GM19035 (cell line): ENCODE measurements at regions not wholly inside any gene's neighbourhood (a gene's known extent, or its start where the extent isn't known, plus 50 kb on each side); places are given as distances from the start of the nearest gene placed in this dataset.
"Not testable (repeated sequence)": the region's sequence is repeated elsewhere in the genome, so short reads cannot be mapped to it uniquely, and the experiment has no call there.

Experiments used
- ATAC-seq: cut with Tn5 transposase; IDR thresholded peaks from one replicate; pipeline ENCODE4 v1.9.1; 2021; ENCODE audit not compliant: unreplicated experiment

DNA sequence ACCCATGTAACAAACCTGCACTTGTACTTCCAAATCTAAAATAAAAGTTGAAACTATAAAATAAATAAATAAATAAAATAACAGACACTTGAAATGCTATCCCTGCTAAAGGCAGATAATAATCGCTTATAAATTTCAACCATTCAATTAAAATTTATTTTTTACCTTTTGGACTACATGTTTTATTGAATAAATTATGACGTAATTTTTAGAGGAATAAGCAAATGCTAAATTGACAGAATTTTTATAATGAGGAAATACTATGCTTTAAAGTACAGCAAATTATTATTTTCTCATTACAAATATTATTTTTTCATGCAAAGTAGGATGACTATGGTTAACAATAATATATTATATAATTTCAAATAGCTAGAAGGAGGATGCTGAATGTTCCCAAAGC lies 658.6 kb upstream of the LMO3 start:
- no peak for ATAC-seq

GRCh38 chr12:17239874-17240273 lies 633.9 kb upstream of the LMO3 start:
- no peak for ATAC-seq

DNA sequence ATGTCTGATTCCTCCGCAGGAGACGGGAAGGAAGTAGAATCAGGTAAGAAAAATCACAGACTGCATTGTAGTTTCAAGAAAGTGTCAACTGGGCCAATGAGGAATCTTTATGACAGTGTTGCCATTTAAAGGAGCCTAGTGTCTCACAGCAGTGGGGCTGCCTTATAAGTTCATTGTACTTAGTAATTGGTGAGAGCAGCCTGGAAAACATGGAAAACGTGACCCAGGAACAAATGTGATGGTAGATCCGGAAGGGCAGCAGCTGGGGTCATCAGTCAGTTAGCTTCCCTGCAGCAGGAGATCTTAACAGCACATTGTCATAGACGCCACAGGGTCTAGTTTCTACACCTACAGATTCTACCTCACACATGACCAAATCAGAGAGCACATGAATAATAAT lies 630.0 kb upstream of the LMO3 start:
- ATAC-seq, result no peak

- ATAC-seq, result no peak
These were observed 610.0 kb upstream of the LMO3 start for GRCh38 chr12:17215759-17216570.

DNA sequence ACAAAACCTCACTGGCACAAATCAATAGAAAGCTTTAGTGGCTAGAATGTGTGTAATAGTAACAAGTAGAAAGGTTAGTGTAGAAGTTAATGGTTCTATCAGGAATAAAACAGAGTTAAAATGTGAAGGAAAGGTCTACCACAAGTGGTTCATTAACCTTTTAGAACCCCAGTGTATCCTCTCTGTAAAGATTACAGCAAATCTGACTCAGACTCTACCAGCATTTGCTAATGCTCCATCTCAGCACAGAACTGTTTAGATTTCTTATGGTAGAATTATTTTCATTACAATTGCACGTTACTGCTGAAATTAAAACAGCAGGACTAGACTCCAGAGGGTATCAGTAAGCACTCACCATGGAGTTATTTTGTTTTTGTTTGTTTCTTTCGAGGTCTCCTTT lies 609.0 kb upstream of the LMO3 start:
- no peak for ATAC-seq

DNA sequence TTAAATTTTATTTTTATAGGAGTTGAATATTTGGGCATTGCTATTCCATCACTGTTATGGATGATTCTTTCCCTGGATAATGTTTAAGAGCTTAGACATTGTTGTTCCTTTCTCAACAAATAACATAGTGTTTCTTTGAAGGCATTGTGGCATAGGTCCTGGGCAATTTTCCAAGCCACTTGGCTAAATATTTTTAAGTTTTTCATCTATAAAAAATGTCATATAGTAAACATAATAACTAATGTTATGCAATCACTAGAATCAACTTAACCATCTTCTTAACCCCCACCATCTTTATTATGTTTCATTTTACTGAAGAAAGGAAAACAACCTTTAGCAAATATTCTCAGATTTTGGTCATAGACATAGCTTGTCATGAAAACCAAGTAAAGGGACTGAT lies 600.6 kb upstream of the LMO3 start:
- no peak for ATAC-seq

- ATAC-seq, result no peak
These were observed 598.5 kb upstream of the LMO3 start for GRCh38 chr12:17204289-17205054.

DNA sequence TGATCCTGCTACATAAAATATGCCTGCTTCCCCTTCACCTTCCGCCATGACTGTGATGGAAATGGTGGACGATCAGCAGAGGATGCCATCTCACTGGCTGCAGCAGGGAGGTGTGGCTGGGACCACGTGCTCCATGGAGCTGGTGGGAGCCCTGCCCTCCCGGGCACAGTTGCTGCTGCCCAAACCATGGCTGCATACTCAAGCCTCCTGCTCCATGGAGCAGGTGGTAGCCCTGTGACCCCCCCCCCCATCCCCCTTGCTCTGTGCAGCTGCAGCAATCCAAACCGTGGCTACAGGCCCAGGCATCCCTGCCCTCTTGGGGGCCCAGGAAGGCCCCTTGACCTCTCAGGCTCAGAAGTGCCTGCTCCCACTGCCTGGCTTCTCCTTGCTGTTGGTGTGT lies 597.5 kb upstream of the LMO3 start:
- no peak for ATAC-seq

GRCh38 chr12:17197971-17198370 lies 592.0 kb upstream of the LMO3 start:
- ATAC-seq, result no peak

- ATAC-seq, result no peak
These were observed 586.8 kb upstream of the LMO3 start for GRCh38 chr12:17192721-17193120.

DNA sequence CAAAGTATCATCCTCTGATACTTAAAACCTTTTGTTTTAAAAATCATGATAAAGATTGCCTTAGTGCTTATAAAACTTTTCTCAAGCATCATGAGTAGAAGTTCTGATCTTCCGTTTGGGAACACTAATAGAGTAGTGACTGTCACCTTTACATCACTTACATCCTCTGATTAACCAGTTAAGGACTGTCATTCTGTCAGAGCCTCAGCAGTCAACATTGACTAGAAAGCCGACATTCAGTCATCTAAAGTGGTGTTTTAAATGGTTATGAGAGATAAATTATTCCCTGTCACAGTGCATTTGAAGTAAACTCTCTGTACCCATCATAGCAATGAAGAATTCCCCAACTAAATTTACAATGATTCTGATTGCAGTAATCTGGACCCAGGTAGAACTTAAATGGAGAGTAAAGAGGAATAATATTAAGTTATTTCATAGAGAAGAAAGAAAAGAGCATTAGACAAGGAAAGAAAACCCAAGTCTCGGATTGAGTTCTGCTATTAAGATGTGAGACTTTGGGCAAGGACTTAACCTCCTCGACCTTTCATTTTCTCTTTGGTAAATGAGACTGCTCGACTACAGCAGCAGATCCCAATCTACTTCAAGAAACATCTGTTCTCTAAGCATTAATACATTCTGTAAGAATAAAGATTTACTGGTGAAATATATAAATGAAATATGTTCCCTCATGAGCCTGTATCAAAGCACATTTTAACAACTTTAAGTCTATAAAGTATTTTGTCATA lies 563.9 kb upstream of the LMO3 start:
- ATAC-seq, result peak; percentile 61

DNA sequence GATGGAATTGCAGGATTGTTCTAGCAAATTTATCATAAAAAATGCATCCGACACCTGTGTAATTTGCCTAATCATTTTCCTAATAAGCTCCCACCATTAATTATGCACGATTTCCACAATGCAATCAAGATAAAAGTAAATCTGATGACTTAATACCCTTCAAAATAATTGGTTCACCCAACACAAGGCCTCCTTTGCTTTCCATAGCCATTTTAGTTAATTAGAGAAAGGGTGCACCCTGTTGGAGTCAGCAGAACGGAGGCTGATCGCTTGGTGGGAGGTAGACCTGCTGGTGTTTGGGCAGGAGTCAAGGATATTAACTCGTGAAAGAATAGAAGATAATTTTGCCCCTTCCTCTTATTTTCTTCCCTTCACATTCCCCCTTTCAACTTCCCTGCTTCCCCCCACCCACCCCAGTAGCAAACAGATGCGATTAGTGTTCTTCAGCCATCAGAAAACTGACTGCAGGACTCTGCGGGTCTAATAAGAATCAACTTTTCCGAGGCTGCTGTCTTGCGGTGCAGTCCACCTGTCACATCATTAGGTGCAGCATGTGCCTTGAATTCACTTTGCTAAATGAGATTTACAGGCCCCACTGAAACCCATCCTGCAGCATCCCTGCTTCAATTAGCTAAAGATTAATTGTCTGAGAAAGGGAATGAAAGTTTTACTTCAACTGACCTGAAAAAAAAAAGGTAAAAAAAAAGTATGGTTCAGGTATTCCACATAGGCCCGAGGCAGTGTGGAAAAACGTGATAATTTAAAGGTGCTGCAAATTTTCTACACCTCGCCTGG lies 553.7 kb upstream of the LMO3 start:
- ATAC-seq, result no peak

GRCh38 chr12:17158201-17158600 lies 552.2 kb upstream of the LMO3 start:
- no peak for ATAC-seq

GRCh38 chr12:17151917-17152316 lies 546.0 kb upstream of the LMO3 start:
- no peak for ATAC-seq

GRCh38 chr12:17148706-17149105 lies 542.7 kb upstream of the LMO3 start:
- ATAC-seq, result no peak

GRCh38 chr12:17142856-17143255 lies 536.9 kb upstream of the LMO3 start:
- ATAC-seq, result no peak

DNA sequence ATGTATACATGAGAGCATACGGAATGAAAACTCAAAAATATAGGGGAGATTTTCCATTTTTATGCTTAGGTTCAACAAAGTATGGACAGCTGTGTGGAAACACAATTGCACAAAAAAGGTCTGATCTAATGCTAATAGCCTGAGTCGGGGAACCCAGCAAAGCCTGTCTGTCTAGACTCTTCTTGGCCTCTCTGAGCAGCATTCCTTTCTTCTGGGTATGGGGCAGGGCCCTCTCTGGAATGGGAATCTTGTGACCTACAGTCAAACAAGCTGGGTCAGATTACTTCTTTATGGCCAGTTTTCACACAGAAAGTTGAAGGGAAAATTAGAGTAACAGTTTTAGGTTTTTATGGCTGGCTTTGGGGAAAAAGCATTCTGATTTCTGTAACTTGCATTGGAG lies 534.0 kb upstream of the LMO3 start:
- no peak for ATAC-seq

DNA sequence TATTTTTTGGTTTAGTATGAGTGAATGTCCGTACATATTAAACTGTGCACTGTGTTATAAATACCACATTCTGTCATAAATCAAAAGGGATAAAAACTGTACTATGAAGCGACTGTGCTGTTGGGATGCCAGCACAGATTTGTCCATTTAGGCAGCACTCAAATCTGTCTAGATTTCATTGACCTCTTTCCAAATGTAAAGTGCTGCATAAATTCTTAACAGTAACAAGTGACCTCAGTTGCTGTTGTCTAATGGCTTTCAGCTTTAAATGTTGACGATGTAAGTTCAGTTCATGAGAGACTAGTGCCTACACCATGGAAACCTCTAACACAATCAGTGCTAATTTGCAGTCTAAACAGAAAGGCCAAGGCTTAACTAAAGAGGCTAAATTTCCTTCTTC lies 531.4 kb upstream of the LMO3 start:
- no peak for ATAC-seq

- no peak for ATAC-seq
These were observed 528.4 kb upstream of the LMO3 start for GRCh38 chr12:17134315-17134714.

GRCh38 chr12:17132336-17132735 lies 526.4 kb upstream of the LMO3 start:
- ATAC-seq, result no peak

DNA sequence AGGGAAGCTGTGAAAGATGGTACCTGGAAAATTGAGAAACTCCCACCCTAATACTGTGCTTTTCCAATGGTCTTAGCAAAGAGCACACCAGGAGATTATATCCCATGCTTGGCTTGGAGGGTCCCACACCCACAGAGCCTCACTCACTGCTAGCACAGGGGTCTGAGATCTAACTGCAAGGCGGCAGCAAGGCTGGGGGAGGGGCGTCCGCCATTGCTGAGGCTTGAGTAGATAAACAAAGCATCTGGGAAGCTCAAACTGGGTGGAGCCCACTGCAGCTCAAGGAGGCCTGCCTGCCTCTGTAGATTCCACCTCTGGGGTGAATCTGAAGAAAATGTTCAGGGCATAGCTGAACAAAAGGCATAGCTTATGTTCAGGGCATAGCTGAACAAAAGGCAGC lies 510.6 kb upstream of the LMO3 start:
- not testable (repeated sequence) for ATAC-seq
